ENCODE measurements at regions not wholly inside any gene's neighbourhood (a gene's known extent, or its start where the extent isn't known, plus 50 kb on each side); places are given as distances from the start of the nearest gene placed in this dataset.

DNA sequence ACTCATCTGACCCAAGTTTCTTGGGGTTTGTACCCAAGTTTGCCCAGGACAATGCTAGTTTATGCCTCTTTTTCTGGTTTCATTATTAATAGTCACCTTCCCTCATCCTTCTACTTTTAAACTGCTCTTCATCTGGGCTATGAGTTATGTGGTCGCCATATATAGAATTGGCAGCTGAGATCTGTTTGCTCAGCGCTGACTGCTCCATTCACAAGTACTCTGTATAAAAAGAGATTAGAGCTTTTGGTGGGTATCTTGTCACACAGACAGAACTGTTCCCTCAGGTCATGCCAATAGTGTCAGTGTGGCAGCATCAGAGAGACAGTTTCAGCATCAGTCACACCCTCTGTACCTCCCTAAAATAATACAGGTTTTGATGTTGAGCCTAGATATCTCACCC, 326.0 kb downstream of the RAB38 start:
- Histone ChIP-seq H3K4me2 (ENCODE audit: low read length) (no peak overlapping the region), H3K4me1 (ENCODE audit: control insufficient read depth in 1 of 2, insufficient read depth in 2 of 2, low read length in 2 of 2) (no peaks in the 10 kb centered on the region), H3K36me3 (ENCODE audit: control insufficient read depth in 1 of 2, insufficient read depth in 2 of 2, low read length in 2 of 2) (no peaks in the 10 kb centered on the region), H3K9ac (ENCODE audit: low read length) (no peak overlapping the region), H3K4me3 (replicated peaks in 1 of 2; ENCODE audit: low read depth in 1 of 2, low read length in 2 of 2) (no peak overlapping the region), H3K9me2 (ENCODE audit: insufficient read depth) (no peaks in the 10 kb centered on the region), H4K20me1 (ENCODE audit: insufficient read depth) (no peaks in the 10 kb centered on the region), H3K27me3 (ENCODE audit: insufficient read depth, low read length) (no peaks in the 10 kb centered on the region), H3K27ac (ENCODE audit: low read depth, low read length) (no peak overlapping the region), H3K79me2 (ENCODE audit: insufficient read depth, low read length) (no peaks in the 10 kb centered on the region), H2AFZ (ENCODE audit: low read depth, low read length, poor library complexity, severe bottlenecking) (no peak overlapping the region), H3K9me3 (ENCODE audit: control insufficient read depth in 1 of 2, insufficient read depth in 1 of 2, low read depth in 1 of 2, low read length in 2 of 2) (no peaks in the 10 kb centered on the region)
- no peak for TF ChIP-seq SRF (IDR thresholded peaks at IDR 0.05; ENCODE audit: low read depth)
- no peak for TF ChIP-seq POLR2A (IDR thresholded peaks at IDR 0.05; ENCODE audit: borderline replicate concordance, extremely low read depth, insufficient read depth, insufficient read length)
- no peak for TF ChIP-seq TCF7L2 (IDR thresholded peaks at IDR 0.05; ENCODE audit: borderline replicate concordance, extremely low read depth, insufficient read depth, insufficient read length)
- no peak for TF ChIP-seq CBX3 (IDR thresholded peaks at IDR 0.05; ENCODE audit: low read depth)
- TF ChIP-seq ELF1 (IDR thresholded peaks at IDR 0.05; ENCODE audit: borderline replicate concordance, low read depth), result no peak
- TF ChIP-seq POLR2AphosphoS5 (IDR thresholded peaks at IDR 0.05; ENCODE audit: low read depth, low read length), result no peak
- TF ChIP-seq EZH2 (IDR thresholded peaks at IDR 0.05), result no peak
- no peak for TF ChIP-seq ZNF274 (IDR thresholded peaks at IDR 0.05; ENCODE audit: low read depth, low read length)
- TF ChIP-seq, protein P1, sequence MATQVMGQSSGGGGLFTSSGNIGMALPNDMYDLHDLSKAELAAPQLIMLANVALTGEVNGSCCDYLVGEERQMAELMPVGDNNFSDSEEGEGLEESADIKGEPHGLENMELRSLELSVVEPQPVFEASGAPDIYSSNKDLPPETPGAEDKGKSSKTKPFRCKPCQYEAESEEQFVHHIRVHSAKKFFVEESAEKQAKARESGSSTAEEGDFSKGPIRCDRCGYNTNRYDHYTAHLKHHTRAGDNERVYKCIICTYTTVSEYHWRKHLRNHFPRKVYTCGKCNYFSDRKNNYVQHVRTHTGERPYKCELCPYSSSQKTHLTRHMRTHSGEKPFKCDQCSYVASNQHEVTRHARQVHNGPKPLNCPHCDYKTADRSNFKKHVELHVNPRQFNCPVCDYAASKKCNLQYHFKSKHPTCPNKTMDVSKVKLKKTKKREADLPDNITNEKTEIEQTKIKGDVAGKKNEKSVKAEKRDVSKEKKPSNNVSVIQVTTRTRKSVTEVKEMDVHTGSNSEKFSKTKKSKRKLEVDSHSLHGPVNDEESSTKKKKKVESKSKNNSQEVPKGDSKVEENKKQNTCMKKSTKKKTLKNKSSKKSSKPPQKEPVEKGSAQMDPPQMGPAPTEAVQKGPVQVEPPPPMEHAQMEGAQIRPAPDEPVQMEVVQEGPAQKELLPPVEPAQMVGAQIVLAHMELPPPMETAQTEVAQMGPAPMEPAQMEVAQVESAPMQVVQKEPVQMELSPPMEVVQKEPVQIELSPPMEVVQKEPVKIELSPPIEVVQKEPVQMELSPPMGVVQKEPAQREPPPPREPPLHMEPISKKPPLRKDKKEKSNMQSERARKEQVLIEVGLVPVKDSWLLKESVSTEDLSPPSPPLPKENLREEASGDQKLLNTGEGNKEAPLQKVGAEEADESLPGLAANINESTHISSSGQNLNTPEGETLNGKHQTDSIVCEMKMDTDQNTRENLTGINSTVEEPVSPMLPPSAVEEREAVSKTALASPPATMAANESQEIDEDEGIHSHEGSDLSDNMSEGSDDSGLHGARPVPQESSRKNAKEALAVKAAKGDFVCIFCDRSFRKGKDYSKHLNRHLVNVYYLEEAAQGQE (IDR thresholded peaks at IDR 0.05; ENCODE audit: low read depth), result no peak
- TF ChIP-seq YY1 (IDR thresholded peaks at IDR 0.05; ENCODE audit: extremely low read depth, insufficient replicate concordance, low read depth, low read length), result no peak
- TF ChIP-seq JUND (IDR thresholded peaks at IDR 0.05), result no peak
- intact Hi-C loops (cut with micrococcal nuclease), result no loop called here
- BruUV-seq (replicated peaks), result no TSS peak
- ChIA-PET POLR2A (no interaction called here), RAD21 (ENCODE audit: low non-redundant PET in 1 of 2, low total read pairs in 2 of 2, uncharacterized antibody in 2 of 2, unreplicated experiment in 2 of 2) (no interaction called here), CTCF (no interaction called here)
- DNase-seq (ENCODE audit: low read depth, low spot score) (no peak), ATAC-seq (no peak)

All from HCT116 (cell line).